ENCODE measurements at regions not wholly inside any gene's neighbourhood (a gene's known extent, or its start where the extent isn't known, plus 50 kb on each side); places are given as distances from the start of the nearest gene placed in this dataset.

DNA sequence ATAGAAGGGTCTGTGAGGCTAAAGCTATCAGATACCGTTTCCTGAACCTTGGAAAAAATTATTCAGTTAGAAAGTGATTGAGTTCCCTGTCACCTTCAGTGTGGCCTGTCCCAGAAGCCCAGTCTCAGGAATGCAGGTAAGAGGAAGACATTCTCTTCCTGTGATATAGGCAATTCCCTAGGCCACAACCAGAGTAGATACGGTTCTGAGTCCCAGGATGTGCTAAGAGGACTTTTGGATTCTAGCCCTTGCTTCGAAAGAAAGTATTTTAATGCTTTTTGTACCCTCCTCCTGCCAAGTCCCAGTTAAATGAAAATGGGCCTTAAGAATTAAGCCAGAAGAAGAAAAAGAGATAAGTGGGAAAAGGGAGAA is 313.5 kb upstream of the PLXNA2 start:
- no peak overlapping the region for H3K27ac ChIP-seq
- TF ChIP-seq ZFX (IDR thresholded peaks at IDR 0.05; ENCODE audit: borderline replicate concordance) (no peak), CTCF (IDR thresholded peaks at IDR 0.05) (no peak)

GRCh38 chr1:208559597-208560329 is 315.6 kb upstream of the PLXNA2 start:
- H3K27ac ChIP-seq, result no peak overlapping the region
- TF ChIP-seq CTCF (IDR thresholded peaks at IDR 0.05), result no peak
- no peak for TF ChIP-seq ZFX (IDR thresholded peaks at IDR 0.05; ENCODE audit: borderline replicate concordance)

GRCh38 chr1:208562151-208562960 is 318.2 kb upstream of the PLXNA2 start:
- no peak overlapping the region for H3K27ac ChIP-seq
- TF ChIP-seq CTCF (IDR thresholded peaks at IDR 0.05), result no peak
- TF ChIP-seq ZFX (IDR thresholded peaks at IDR 0.05; ENCODE audit: borderline replicate concordance), result no peak

DNA sequence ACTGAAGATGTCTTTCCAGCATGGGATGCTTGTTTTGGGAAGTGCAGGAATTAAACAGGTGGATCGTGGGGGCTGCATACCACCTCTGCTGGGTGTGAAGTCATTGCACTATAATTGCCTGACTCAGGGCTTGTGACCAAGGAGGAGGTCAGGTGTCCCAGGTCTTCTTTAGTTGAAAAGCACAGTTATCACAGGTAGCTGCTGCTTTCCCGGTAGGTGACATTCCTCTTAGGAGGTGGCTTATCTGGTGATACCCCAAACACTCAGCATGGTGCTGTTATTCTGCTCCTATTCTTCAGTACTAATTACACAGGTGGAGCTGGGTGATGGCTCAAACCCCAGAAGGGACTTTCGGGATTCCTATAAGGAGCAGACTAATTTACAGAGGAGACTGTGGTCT is 320.3 kb upstream of the PLXNA2 start:
- TF ChIP-seq ZFX (IDR thresholded peaks at IDR 0.05; ENCODE audit: borderline replicate concordance), result no peak
- TF ChIP-seq CTCF (IDR thresholded peaks at IDR 0.05), result no peak

DNA sequence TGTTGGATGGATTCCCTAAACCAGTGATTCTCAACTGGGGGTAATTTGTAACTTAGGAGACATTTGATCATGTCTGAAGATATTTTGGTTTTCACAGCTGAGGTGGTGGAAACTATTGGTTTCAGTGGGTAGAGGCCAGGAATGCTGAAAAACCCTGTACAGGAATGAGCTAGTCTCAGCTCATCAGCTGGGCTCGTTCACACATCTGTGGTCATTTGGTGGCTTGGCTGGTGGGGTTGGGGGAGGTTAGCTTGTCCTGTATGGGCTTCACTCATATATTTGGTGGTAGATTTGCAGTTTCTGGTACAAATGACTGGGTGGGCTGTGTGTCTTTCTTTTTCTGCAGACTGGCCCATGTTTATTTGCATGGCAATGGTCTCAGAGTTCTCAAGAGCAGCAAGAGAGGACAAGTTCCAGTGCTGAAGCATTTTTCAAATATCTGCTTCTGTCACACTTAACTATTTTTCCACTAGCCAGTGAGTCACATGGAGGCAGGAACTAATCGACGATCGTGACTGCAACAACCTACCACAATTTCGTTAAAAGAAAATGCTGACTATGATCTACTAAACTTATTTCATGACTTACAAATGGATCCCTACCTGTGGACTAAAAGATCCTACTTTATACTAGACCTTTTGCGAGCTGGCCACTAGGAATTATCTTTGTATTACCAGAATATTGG is 321.7 kb upstream of the PLXNA2 start:
- TF ChIP-seq CTCF (IDR thresholded peaks at IDR 0.05) (no peak), ZFX (IDR thresholded peaks at IDR 0.05; ENCODE audit: borderline replicate concordance) (no peak)
- no peak overlapping the region for H3K27ac ChIP-seq

More for the DNA sequence above, 320.3 kb upstream of the PLXNA2 start:
- H3K27ac ChIP-seq, result no peak overlapping the region

GRCh38 chr1:208569181-208569580 is 325.0 kb upstream of the PLXNA2 start:
- no peak overlapping the region for H3K27ac ChIP-seq
- TF ChIP-seq CTCF (IDR thresholded peaks at IDR 0.05), result no peak
- no peak for TF ChIP-seq ZFX (IDR thresholded peaks at IDR 0.05; ENCODE audit: borderline replicate concordance)
